AG10803 (cell line): ENCODE measurements at regions not wholly inside any gene's neighbourhood (a gene's known extent, or its start where the extent isn't known, plus 50 kb on each side); places are given as distances from the start of the nearest gene placed in this dataset.

Experiments
- DNase-seq: peaks from one replicate; pipeline ENCODE4 v3.0.0; 2010; ENCODE audit warnings: low read depth
- H3K4me3 ChIP-seq: 2 replicates; pipeline ENCODE4 v1.5.1; 2011; ENCODE audit warnings: mild to moderate bottlenecking, low read length, control low read depth
- CTCF ChIP-seq: conservative IDR thresholded peaks from 2 replicates; pipeline ENCODE4 v1.5.1; 2011; ENCODE audit warnings: mild to moderate bottlenecking, low read length, control low read depth, inconsistent platforms

- no peak overlapping the region for H3K4me3 ChIP-seq
- no peak for DNase-seq
- no peak for TF ChIP-seq CTCF
These were observed 137.6 kb upstream of the TMTC1 start for GRCh38 chr12:29921307-29921706.

DNA sequence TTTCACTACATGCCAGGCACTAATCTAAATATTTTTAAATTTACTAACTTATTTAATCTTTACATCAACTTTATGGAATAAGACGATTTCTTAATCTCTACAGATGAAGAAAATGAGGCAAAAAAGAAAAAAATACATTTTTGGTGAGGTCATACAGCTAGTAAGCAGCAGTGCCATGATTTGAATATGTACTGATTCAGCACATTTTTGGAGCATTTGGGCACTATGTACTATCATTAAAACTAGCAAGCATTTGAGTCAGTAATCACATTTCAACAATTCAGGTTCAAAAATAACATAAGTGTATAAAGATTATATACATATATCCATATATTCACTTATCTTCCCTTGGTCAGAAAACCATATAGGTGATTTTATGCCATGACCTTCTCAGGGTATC is 124.4 kb upstream of the TMTC1 start:
- no peak for DNase-seq
- H3K4me3 ChIP-seq = no peak overlapping the region
- TF ChIP-seq CTCF = no peak

DNA sequence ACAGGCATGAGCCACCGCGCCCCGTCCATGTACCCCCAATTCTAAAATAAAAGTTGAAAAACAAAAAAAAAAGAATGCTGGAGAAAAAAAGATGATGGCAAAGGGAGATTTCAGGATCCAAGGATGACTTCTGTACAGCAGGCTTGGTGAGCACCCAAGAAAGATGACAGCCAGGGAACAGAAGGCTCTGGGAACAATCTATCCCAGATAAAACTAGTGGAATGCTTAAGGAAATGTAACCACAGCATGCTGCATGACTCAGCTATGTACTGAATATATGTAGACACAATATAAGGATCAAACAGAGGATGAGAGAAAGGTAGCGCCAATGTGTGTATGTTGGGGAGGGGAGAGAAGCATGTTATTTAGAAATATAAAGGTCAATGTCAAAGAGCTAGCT is 123.7 kb upstream of the TMTC1 start:
- TF ChIP-seq CTCF = no peak
- DNase-seq = no peak
- H3K4me3 ChIP-seq = no peak overlapping the region

DNA sequence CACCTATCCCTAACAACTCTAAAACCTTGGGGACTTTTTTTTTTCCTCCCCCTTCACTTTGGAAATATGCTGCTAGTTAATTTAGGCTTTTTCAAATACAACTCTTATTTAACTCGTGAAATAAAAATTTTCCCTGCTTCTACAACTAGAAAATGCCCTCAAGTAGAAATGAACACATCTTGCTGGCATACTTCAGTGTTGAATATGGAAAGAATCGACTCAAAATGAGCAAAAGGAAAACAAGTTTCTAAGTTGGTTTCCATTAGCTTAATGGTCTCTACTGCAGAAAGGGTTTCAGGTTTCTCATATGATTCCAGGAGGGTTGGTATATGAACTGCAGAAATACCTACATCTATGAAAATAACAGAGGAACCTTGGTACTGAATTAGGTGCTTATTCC is 118.3 kb upstream of the TMTC1 start:
- no peak for TF ChIP-seq CTCF
- no peak for DNase-seq
- no peak overlapping the region for H3K4me3 ChIP-seq

DNA sequence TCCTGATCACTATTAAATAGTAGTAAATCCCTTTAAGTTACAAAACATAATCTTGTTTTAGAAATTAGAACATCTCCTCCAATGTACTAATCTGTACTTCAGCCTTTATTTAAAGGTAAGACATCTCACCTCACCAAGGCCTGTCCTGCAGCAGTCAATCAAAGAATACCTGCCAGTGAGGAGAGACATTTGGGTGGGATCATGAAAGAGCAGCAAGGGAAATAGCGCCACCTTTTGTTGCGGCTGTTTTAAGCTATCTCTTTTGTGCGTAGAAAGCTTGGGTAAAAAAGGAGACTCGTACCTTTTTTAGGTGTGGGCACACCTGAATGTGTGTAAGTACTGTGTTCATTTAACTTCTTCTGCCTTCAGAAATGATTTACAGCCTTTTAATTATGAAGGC is 117.8 kb upstream of the TMTC1 start:
- DNase-seq = no peak
- H3K4me3 ChIP-seq = no peak overlapping the region
- no peak for TF ChIP-seq CTCF

GRCh38 chr12:29899212-29899931 is 115.6 kb upstream of the TMTC1 start:
- DNase-seq = no peak
- no peak for TF ChIP-seq CTCF
- no peak overlapping the region for H3K4me3 ChIP-seq

DNA sequence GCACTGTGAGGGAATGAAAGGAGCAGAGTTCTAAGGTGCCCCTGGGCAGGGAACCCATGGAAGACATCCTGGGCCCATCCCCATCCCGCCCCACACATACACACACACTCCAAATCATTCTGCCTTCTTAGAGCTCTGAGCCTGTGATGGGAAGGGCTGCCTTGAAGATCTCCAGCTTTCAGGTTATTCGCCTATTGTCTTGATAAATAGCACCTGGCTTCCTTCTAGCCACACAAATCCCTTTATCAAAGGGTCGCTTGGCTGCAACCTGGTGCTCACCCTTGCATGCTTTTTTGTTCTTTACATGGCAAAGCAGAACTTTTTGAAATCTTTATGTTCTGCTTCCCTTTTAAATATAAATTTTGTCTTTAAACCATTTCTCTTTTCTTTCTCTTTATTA is 112.2 kb upstream of the TMTC1 start:
- no peak for DNase-seq
- H3K4me3 ChIP-seq = no peak overlapping the region
- TF ChIP-seq CTCF = no peak
